Stimulated activated naive CD4-positive, alpha-beta T cell treated with Interleukin-2 at 50 U/mL for 16 hours (primary cell): ENCODE measurements at regions not wholly inside any gene's neighbourhood (a gene's known extent, or its start where the extent isn't known, plus 50 kb on each side); places are given as distances from the start of the nearest gene placed in this dataset.

ENCODE experiments used
- DNase-seq: peaks from one replicate; lab custom pipeline; 2025; lab: John Stamatoyannopoulos, UW

DNA sequence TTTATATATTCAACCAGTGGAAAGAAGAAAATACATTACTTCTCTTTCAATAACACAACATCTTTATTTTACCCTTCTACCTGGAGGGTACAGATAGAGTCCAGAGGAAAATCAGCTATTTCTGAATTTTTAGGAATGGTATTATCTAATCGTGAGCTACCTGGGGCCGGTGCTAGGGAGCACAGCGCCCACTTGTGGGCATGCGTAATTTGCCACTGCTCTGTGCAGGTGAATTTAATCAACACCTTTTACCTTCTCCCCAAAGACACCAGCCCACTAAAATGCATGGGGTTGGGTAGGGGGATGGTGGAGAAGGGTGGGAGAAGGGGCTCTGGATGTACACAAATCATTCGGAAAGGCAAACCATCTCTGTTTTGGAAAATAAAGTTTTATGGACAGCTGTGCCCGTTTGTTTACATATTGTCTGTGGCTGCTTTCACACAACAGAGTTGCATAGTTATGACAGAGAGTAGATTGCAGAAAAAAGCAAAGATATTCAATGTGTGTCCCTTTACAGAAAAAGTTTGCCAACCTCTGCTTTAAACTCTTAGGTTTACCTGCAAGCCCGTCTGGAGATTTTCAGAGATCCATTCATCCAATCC lies 51.5 kb upstream of the DCC start:
- no peak for DNase-seq

DNA sequence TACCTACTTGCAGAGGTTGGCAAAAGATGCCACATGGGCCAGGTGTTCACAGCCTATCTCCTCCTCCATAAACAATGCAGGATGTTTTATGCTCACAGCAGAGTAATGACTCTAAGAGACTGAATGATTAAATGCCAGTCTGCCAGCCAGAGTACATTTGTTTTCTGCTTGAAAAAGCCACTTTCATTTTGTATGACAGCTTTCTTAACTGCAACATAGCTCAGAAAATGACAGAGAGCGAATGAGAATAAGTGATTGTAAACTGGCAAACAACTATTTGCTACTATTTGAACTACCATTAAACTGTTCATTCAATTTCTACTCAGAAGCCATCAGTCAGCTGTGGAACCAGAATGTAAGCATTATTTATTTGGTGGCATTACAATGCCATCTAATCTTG lies 50.6 kb upstream of the DCC start:
- no peak for DNase-seq
